ENCODE measurements at regions not wholly inside any gene's neighbourhood (a gene's known extent, or its start where the extent isn't known, plus 50 kb on each side); places are given as distances from the start of the nearest gene placed in this dataset.

DNA sequence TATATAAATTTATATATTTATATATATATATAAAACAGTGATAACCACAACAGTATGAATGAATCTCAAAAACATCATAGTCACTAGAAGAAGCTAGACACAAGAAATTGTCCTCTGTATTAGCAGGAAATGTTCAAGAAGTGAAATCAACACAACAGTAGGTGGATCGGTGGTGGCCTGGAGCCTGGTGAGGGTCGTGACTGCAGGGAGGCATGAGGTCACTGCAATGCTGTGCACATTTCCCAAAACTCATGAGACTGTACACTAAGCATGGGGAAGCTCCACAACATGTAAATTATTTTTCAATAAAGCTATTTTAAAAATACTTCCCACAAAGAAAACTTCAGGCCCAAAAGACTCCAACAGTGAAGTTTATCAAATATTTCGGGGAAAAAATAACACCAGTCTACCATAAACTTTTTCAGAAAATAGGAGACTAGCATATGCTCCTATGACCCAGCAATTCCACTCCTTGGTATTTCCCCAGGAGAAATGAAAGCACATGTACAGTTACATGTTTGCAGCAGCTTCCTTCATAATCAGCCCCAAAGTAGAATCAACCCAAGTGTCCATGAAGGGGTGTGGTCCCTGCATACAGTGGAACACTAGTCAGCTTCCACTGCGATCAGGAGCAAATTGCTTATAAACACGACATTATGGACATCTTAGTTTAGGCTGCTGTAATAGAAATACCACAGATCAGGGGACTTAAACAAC is 144.2 kb downstream of the TBXT start:
- Histone ChIP-seq H3K9me3 (ENCODE audit: control insufficient read depth, low read length) (peaks cover 2% of the 10 kb centered on the region), H3K4me1 (no peaks in the 10 kb centered on the region), H3K9ac (no peak overlapping the region), H3K27ac (no peak overlapping the region), H3K4me3 (ENCODE audit: low read depth, low read length) (no peak overlapping the region), H2AFZ (no peak overlapping the region), H3K4me2 (ENCODE audit: low read length) (no peak overlapping the region), H3K79me2 (no peaks in the 10 kb centered on the region), H3K27me3 (ENCODE audit: control insufficient read depth, insufficient read depth, low read length) (no peaks in the 10 kb centered on the region), H3K36me3 (ENCODE audit: control insufficient read depth, insufficient read depth, low read length) (no peaks in the 10 kb centered on the region)
- TF ChIP-seq, protein P1, sequence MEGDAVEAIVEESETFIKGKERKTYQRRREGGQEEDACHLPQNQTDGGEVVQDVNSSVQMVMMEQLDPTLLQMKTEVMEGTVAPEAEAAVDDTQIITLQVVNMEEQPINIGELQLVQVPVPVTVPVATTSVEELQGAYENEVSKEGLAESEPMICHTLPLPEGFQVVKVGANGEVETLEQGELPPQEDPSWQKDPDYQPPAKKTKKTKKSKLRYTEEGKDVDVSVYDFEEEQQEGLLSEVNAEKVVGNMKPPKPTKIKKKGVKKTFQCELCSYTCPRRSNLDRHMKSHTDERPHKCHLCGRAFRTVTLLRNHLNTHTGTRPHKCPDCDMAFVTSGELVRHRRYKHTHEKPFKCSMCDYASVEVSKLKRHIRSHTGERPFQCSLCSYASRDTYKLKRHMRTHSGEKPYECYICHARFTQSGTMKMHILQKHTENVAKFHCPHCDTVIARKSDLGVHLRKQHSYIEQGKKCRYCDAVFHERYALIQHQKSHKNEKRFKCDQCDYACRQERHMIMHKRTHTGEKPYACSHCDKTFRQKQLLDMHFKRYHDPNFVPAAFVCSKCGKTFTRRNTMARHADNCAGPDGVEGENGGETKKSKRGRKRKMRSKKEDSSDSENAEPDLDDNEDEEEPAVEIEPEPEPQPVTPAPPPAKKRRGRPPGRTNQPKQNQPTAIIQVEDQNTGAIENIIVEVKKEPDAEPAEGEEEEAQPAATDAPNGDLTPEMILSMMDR (IDR thresholded peaks at IDR 0.05): no peak

DNA sequence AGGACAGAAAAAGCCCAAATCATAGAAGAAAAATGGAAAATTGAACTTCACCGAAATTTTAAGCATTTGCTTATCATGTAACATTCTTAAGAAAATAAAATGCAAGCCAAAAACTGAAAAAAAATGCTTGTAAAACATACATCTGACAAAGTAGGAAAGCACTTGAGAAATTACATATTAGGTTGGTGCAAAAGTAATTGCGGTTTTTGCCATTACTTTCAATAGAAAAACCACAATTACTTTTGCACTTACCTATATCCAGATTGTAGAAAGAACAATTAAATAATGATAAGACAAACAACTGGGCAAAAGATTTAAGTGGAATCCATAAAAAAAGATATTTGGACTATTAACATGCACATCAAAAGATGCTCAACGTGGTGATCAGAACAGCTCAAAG is 146.2 kb downstream of the TBXT start:
- Histone ChIP-seq H3K27ac (no peak overlapping the region), H3K27me3 (ENCODE audit: control insufficient read depth, insufficient read depth, low read length) (no peaks in the 10 kb centered on the region), H2AFZ (no peak overlapping the region), H3K79me2 (no peaks in the 10 kb centered on the region), H3K36me3 (ENCODE audit: control insufficient read depth, insufficient read depth, low read length) (no peaks in the 10 kb centered on the region), H3K4me1 (no peaks in the 10 kb centered on the region), H3K9me3 (ENCODE audit: control insufficient read depth, low read length) (peaks cover 3% of the 10 kb centered on the region), H3K4me2 (ENCODE audit: low read length) (no peak overlapping the region), H3K4me3 (ENCODE audit: low read depth, low read length) (no peak overlapping the region), H3K9ac (no peak overlapping the region)
- TF ChIP-seq, protein P1 (IDR thresholded peaks at IDR 0.05): no peak

DNA sequence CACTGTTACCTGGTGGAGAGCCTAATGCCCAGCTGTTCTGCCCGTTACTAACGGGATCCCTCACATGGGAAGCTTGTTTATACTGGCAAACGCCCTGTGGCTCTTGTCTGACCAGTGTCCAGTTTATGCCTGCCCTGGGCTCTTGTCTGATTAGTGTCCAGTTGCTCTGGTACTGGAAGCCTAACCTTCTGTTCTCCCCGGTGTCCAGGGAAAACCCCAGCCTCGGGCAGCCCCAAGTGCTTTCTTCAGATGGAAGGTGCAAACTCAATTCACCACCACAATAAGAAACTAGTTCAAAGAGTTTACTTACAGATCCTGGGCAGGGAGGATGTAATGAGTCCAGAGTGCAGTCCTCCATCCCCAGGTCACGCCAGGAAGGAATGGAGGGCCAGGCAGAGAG is 148.4 kb downstream of the TBXT start:
- Histone ChIP-seq H3K79me2 (no peaks in the 10 kb centered on the region), H3K9ac (no peak overlapping the region), H2AFZ (no peak overlapping the region), H3K27ac (no peak overlapping the region), H3K4me3 (ENCODE audit: low read depth, low read length) (no peak overlapping the region), H3K9me3 (ENCODE audit: control insufficient read depth, low read length) (peaks cover 3% of the 10 kb centered on the region), H3K4me2 (ENCODE audit: low read length) (no peak overlapping the region), H3K36me3 (ENCODE audit: control insufficient read depth, insufficient read depth, low read length) (no peaks in the 10 kb centered on the region), H3K27me3 (ENCODE audit: control insufficient read depth, insufficient read depth, low read length) (no peaks in the 10 kb centered on the region), H3K4me1 (no peaks in the 10 kb centered on the region)
- TF ChIP-seq, protein P1 (IDR thresholded peaks at IDR 0.05): no peak

DNA sequence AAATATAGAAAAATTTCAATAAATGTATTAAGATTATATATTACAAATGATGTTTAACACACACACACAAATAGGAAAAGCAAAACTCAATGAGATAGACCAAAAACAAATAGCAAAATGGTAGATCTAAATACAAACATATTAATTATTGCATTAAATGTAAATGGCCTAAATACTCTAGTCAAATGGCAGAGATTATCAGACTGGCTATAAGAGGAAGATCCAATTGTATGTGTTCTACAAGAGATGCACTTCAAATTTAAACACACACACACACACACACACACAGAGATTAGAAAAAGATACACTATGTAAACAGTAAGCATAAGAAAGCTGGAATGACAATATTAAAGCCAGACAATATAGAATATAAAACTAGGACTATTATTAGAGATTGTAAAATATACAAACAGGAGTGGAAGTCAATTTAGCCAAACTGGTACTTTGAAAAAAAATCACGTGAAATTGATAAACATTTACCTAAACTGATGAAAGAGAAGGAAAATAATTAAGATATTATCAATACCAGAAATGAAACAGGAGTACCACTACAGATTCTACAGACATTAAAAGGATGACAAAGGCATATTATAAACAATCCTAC is 150.5 kb downstream of the TBXT start:
- Histone ChIP-seq H3K4me3 (ENCODE audit: low read depth, low read length) (no peak overlapping the region), H2AFZ (no peak overlapping the region), H3K4me2 (ENCODE audit: low read length) (no peak overlapping the region), H3K9ac (no peak overlapping the region), H3K4me1 (no peaks in the 10 kb centered on the region), H3K9me3 (ENCODE audit: control insufficient read depth, low read length) (peaks cover 3% of the 10 kb centered on the region), H3K79me2 (no peaks in the 10 kb centered on the region), H3K27me3 (ENCODE audit: control insufficient read depth, insufficient read depth, low read length) (no peaks in the 10 kb centered on the region), H3K27ac (no peak overlapping the region), H3K36me3 (ENCODE audit: control insufficient read depth, insufficient read depth, low read length) (no peaks in the 10 kb centered on the region)
- TF ChIP-seq, protein P1 (IDR thresholded peaks at IDR 0.05): no peak

DNA sequence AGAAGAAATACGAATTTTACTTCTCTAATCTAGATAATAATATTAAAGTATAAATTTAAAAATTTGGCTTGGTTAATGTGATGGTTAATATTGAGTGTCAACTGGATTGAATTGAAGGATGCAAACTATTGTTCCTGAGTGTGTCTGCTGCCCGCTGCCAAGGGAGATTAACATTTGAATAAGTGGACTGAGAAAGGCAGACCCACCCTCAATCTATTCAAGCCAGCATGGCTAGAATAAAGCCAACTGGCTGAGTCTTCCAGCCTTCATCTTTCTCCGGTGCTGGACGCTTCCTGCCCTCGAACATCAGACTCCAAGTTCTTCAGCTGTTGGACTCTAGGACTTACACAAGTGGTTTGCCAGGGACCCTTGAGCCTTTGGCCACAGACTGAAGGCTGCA is 152.7 kb downstream of the TBXT start:
- H3K9me3 ChIP-seq (ENCODE audit: control insufficient read depth, low read length): peaks cover 3% of the 10 kb centered on the region
- no peak overlapping the region for H3K27ac ChIP-seq
- no peaks in the 10 kb centered on the region for H3K4me1 ChIP-seq
- H3K4me2 ChIP-seq (ENCODE audit: low read length): no peak overlapping the region
- peaks cover under 1% of the 10 kb centered on the region for H3K27me3 ChIP-seq (ENCODE audit: control insufficient read depth, insufficient read depth, low read length)
- H3K4me3 ChIP-seq (ENCODE audit: low read depth, low read length): no peak overlapping the region
- H2AFZ ChIP-seq: no peak overlapping the region
- H3K9ac ChIP-seq: no peak overlapping the region
- no peaks in the 10 kb centered on the region for H3K36me3 ChIP-seq (ENCODE audit: control insufficient read depth, insufficient read depth, low read length)
- TF ChIP-seq, protein P1 (IDR thresholded peaks at IDR 0.05): no peak
- no peaks in the 10 kb centered on the region for H3K79me2 ChIP-seq
